GOT3 (cell line): ENCODE measurements at regions not wholly inside any gene's neighbourhood (a gene's known extent, or its start where the extent isn't known, plus 50 kb on each side); places are given as distances from the start of the nearest gene placed in this dataset.
"Not testable (repeated sequence)": the region's sequence is repeated elsewhere in the genome, so short reads cannot be mapped to it uniquely, and the experiment has no call there.

Experiments
- DNase-seq: peaks from one replicate; lab custom pipeline; 2025; ENCODE audit warnings: mixed read lengths; lab: John Stamatoyannopoulos, UW

GRCh38 chr6:74579794-74580193 lies 626.1 kb downstream of the COL12A1 start:
- DNase-seq, result no peak

- no peak for DNase-seq
Observed at GRCh38 chr6:74579047-74579446, 626.8 kb downstream of the COL12A1 start.

GRCh38 chr6:74578339-74578738 lies 627.5 kb downstream of the COL12A1 start:
- DNase-seq, result no peak

GRCh38 chr6:74577619-74578018 lies 628.2 kb downstream of the COL12A1 start:
- no peak for DNase-seq

- DNase-seq, result no peak
Observed at GRCh38 chr6:74574794-74575193, 631.1 kb downstream of the COL12A1 start.

- no peak for DNase-seq
Observed at GRCh38 chr6:74573613-74574012, 632.2 kb downstream of the COL12A1 start.

GRCh38 chr6:74570044-74570443 lies 635.8 kb downstream of the COL12A1 start:
- no peak for DNase-seq

GRCh38 chr6:74568861-74569260 lies 637.0 kb downstream of the COL12A1 start:
- DNase-seq, result no peak

- not testable (repeated sequence) for DNase-seq
Observed at GRCh38 chr6:74567923-74568290, 637.9 kb downstream of the COL12A1 start.

GRCh38 chr6:74567281-74567922 lies 638.5 kb downstream of the COL12A1 start:
- DNase-seq, result no peak

- no peak for DNase-seq
Observed at GRCh38 chr6:74557236-74557635, 648.6 kb downstream of the COL12A1 start.

GRCh38 chr6:74554041-74554440 lies 651.8 kb downstream of the COL12A1 start:
- DNase-seq, result no peak

- no peak for DNase-seq
Observed at GRCh38 chr6:74551896-74552295, 654.0 kb downstream of the COL12A1 start.

- no peak for DNase-seq
Observed at GRCh38 chr6:74550821-74551220, 655.0 kb downstream of the COL12A1 start.

GRCh38 chr6:74549746-74550145 lies 656.1 kb downstream of the COL12A1 start:
- DNase-seq, result no peak

- no peak for DNase-seq
Observed at GRCh38 chr6:74534465-74535211, 671.2 kb downstream of the COL12A1 start.

- no peak for DNase-seq
Observed at GRCh38 chr6:74519163-74519562, 686.7 kb downstream of the COL12A1 start.

GRCh38 chr6:74518035-74518434 lies 687.8 kb downstream of the COL12A1 start:
- DNase-seq, result no peak

GRCh38 chr6:74510878-74511277 lies 695.0 kb downstream of the COL12A1 start:
- no peak for DNase-seq

- DNase-seq, result no peak
Observed at GRCh38 chr6:74507649-74508048, 698.2 kb downstream of the COL12A1 start.

- DNase-seq, result no peak
Observed at GRCh38 chr6:74505391-74505790, 700.5 kb downstream of the COL12A1 start.

- DNase-seq, result no peak
Observed at GRCh38 chr6:74504941-74505340, 700.9 kb downstream of the COL12A1 start.

- DNase-seq, result no peak
Observed at GRCh38 chr6:74492587-74492986, 713.3 kb downstream of the COL12A1 start.
